ENCODE measurements at regions not wholly inside any gene's neighbourhood (a gene's known extent, or its start where the extent isn't known, plus 50 kb on each side); places are given as distances from the start of the nearest gene placed in this dataset.

GRCh38 chr4:138716559-138717335 is 298.8 kb upstream of the NOCT start:
- TF ChIP-seq CTCF (IDR thresholded peaks at IDR 0.05), result no peak
- no peak for TF ChIP-seq POLR2A (IDR thresholded peaks at IDR 0.05)
- TF ChIP-seq EP300 (IDR thresholded peaks at IDR 0.05), result no peak
